ENCODE measurements at regions not wholly inside any gene's neighbourhood (a gene's known extent, or its start where the extent isn't known, plus 50 kb on each side); places are given as distances from the start of the nearest gene placed in this dataset.

DNA sequence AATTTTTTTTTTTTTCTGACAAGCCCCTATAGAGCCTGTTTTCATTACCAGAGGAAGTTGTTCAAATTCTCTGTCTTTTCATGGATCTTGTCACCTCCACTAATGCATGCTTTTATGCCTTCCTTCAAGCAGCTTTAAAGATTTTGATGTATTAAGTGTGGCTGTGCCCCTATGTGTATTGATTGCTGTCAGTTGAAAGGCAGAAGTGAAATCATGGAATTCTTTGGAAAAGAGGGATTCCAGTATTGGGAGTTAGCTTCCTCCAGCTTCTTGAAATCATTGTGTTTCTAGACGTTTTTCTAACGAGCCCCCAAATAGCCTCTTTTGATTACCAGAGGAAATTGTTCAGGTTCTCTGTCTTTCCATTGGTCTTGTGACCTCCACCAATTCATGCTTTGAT lies 655.6 kb downstream of the NLGN4Y start:
- TF ChIP-seq, protein P1, sequence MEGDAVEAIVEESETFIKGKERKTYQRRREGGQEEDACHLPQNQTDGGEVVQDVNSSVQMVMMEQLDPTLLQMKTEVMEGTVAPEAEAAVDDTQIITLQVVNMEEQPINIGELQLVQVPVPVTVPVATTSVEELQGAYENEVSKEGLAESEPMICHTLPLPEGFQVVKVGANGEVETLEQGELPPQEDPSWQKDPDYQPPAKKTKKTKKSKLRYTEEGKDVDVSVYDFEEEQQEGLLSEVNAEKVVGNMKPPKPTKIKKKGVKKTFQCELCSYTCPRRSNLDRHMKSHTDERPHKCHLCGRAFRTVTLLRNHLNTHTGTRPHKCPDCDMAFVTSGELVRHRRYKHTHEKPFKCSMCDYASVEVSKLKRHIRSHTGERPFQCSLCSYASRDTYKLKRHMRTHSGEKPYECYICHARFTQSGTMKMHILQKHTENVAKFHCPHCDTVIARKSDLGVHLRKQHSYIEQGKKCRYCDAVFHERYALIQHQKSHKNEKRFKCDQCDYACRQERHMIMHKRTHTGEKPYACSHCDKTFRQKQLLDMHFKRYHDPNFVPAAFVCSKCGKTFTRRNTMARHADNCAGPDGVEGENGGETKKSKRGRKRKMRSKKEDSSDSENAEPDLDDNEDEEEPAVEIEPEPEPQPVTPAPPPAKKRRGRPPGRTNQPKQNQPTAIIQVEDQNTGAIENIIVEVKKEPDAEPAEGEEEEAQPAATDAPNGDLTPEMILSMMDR (IDR thresholded peaks at IDR 0.05) = no peak
- TF ChIP-seq EP300 (IDR thresholded peaks at IDR 0.05) = no peak

Data from gastroesophageal sphincter (tissue), 3 donors.